ENCODE measurements at regions not wholly inside any gene's neighbourhood (a gene's known extent, or its start where the extent isn't known, plus 50 kb on each side); places are given as distances from the start of the nearest gene placed in this dataset.
"Not testable (repeated sequence)": the region's sequence is repeated elsewhere in the genome, so short reads cannot be mapped to it uniquely, and the experiment has no call there.

GRCh38 chr5:96315431-96315830, 117.6 kb downstream of the PCSK1 start:
- H3K4me3 Mint-ChIP-seq = no peak overlapping the region
- peaks cover 8 to 36% of the 10 kb centered on the region in 2 donors for H3K27me3 Mint-ChIP-seq (ENCODE audit: low read depth in 2 of 2)
- Histone ChIP-seq H3K4me1 (ENCODE audit: control insufficient read depth, insufficient read depth, low read length) (no peaks in the 10 kb centered on the region), H3K9me3 (ENCODE audit: control insufficient read depth, insufficient read depth, low read length) (no peaks in the 10 kb centered on the region), H3K27ac (ENCODE audit: low read length) (no peak overlapping the region), H3K4me3 (ENCODE audit: low read length) (no peak overlapping the region), H3K36me3 (ENCODE audit: control insufficient read depth, insufficient read depth, low read length) (no peaks in the 10 kb centered on the region), H3K27me3 (ENCODE audit: control insufficient read depth, insufficient read depth, low read length) (no peaks in the 10 kb centered on the region)
- ATAC-seq = no peak
- no peak for DNase-seq
- intact Hi-C loops (cut with micrococcal nuclease) = no loop called here
- H3K4me1 Mint-ChIP-seq = no peaks in the 10 kb centered on the region
- H3K36me3 Mint-ChIP-seq = peaks cover 18% of the 10 kb centered on the region
- TF ChIP-seq CTCF (IDR thresholded peaks at IDR 0.05) = no peak
- H3K27ac Mint-ChIP-seq = no peak overlapping the region
- H3K9me3 Mint-ChIP-seq = peaks cover 4 to 12% of the 10 kb centered on the region in 2 donors

GRCh38 chr5:96312383-96312782, 120.7 kb downstream of the PCSK1 start:
- ATAC-seq = no peak
- no peak for DNase-seq
- no peaks in the 10 kb centered on the region for H3K4me1 ChIP-seq (ENCODE audit: control insufficient read depth, insufficient read depth, low read length)
- Mint-ChIP-seq H3K27ac (no peak overlapping the region), H3K4me1 (no peaks in the 10 kb centered on the region), H3K27me3 (ENCODE audit: low read depth in 2 of 2) (peaks cover 14 to 55% of the 10 kb centered on the region in 2 donors), H3K4me3 (no peak overlapping the region), H3K9me3 (peaks cover 7 to 12% of the 10 kb centered on the region in 2 donors), H3K36me3 (peaks cover 20% of the 10 kb centered on the region)
- no peaks in the 10 kb centered on the region for H3K9me3 ChIP-seq (ENCODE audit: control insufficient read depth, insufficient read depth, low read length)
- TF ChIP-seq CTCF (IDR thresholded peaks at IDR 0.05) = no peak
- H3K36me3 ChIP-seq (ENCODE audit: control insufficient read depth, insufficient read depth, low read length) = no peaks in the 10 kb centered on the region
- no peaks in the 10 kb centered on the region for H3K27me3 ChIP-seq (ENCODE audit: control insufficient read depth, insufficient read depth, low read length)
- intact Hi-C loops (cut with micrococcal nuclease) = no loop called here
- no peak overlapping the region for H3K27ac ChIP-seq (ENCODE audit: low read length)
- no peak overlapping the region for H3K4me3 ChIP-seq (ENCODE audit: low read length)

GRCh38 chr5:96307047-96307446, 126.0 kb downstream of the PCSK1 start:
- DNase-seq; H3K27ac ChIP-seq (ENCODE audit: low read length); H3K4me1 ChIP-seq (ENCODE audit: control insufficient read depth, insufficient read depth, low read length); H3K4me1 Mint-ChIP-seq; intact Hi-C loops (cut with micrococcal nuclease); H3K9me3 ChIP-seq (ENCODE audit: control insufficient read depth, insufficient read depth, low read length); H3K4me3 ChIP-seq (ENCODE audit: low read length); H3K27me3 ChIP-seq (ENCODE audit: control insufficient read depth, insufficient read depth, low read length); H3K27ac Mint-ChIP-seq; ATAC-seq; H3K36me3 ChIP-seq (ENCODE audit: control insufficient read depth, insufficient read depth, low read length); H3K4me3 Mint-ChIP-seq: not testable (repeated sequence)
- Mint-ChIP-seq H3K9me3 (peaks cover 9 to 12% of the 10 kb centered on the region in 2 donors), H3K36me3 (peaks cover 14% of the 10 kb centered on the region), H3K27me3 (ENCODE audit: low read depth in 2 of 2) (peaks cover 10 to 31% of the 10 kb centered on the region in 2 donors)

DNA sequence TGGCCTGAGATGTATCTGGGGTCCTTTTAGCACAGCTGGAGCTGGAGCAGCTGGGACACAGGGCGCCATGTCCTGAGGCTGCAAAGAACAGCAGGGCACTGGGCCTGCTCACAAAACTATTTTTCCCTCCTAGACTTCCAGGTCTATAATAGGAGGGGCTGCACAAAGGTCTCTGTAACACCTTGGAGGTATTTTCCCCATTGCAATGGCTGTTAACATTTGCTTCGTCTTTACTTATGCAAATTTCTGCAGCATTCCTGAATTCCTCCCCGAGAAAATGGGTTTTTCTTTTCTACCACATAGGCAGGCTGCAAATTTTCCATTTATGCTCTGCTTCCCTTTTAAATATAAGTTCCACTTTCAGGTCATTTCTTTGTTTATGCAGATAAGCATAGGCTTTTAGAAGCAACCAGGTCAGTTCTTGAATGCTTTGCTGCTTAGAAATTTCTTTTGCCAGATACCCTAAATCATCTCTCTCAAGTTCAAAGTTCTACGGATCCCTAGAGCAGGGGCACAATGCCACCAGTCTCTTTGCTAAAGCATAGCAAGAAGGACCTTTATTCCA, 130.8 kb downstream of the PCSK1 start:
- WGBS (ENCODE audit: insufficient coverage) = 88% methylated on average over 4 of the region's 4 CpGs
- Mint-ChIP-seq H3K4me3 (no peak overlapping the region), H3K27me3 (ENCODE audit: low read depth in 2 of 2) (peaks cover 0 to 4% of the 10 kb centered on the region in 2 donors), H3K27ac (no peak overlapping the region), H3K36me3 (no peaks in the 10 kb centered on the region), H3K4me1 (no peaks in the 10 kb centered on the region), H3K9me3 (peaks cover 2% of the 10 kb centered on the region in 2 donors)
- Histone ChIP-seq H3K36me3 (ENCODE audit: control insufficient read depth, insufficient read depth, low read length) (no peaks in the 10 kb centered on the region), H3K27ac (ENCODE audit: low read length) (no peak overlapping the region), H3K4me3 (ENCODE audit: low read length) (no peak overlapping the region), H3K9me3 (ENCODE audit: control insufficient read depth, insufficient read depth, low read length) (peaks cover 8% of the 10 kb centered on the region), H3K4me1 (ENCODE audit: control insufficient read depth, insufficient read depth, low read length) (no peaks in the 10 kb centered on the region), H3K27me3 (ENCODE audit: control insufficient read depth, insufficient read depth, low read length) (no peaks in the 10 kb centered on the region)
- ATAC-seq (no peak), DNase-seq (no peak)
- no peak for TF ChIP-seq CTCF (IDR thresholded peaks at IDR 0.05)
- intact Hi-C loops (cut with micrococcal nuclease) = no loop called here

Measured in natural killer cell (primary cell).